ENCODE measurements at regions not wholly inside any gene's neighbourhood (a gene's known extent, or its start where the extent isn't known, plus 50 kb on each side); places are given as distances from the start of the nearest gene placed in this dataset.

DNA sequence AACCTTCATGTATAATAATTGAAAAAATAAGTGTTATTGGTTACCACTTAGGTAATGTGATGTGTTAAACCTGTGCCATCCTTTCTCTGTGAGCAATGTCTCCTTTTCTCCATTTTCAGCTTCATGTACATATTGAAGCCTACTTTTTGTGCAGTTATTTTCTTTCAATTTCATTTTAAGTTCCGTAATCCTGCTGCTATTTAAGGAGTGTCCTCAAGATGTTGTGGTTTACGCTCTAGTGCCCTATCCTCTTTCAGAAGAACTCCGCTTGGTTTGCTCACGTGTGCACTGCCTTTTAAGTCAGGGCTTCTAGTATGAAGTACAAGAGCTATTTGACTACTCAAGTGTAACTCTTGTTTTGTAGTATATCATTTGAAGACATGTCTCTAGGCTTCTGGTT lies 2253.2 kb upstream of the TENM3 start:
- no peak for TF ChIP-seq POLR2AphosphoS5 (IDR thresholded peaks at IDR 0.05)
- TF ChIP-seq, protein P1, sequence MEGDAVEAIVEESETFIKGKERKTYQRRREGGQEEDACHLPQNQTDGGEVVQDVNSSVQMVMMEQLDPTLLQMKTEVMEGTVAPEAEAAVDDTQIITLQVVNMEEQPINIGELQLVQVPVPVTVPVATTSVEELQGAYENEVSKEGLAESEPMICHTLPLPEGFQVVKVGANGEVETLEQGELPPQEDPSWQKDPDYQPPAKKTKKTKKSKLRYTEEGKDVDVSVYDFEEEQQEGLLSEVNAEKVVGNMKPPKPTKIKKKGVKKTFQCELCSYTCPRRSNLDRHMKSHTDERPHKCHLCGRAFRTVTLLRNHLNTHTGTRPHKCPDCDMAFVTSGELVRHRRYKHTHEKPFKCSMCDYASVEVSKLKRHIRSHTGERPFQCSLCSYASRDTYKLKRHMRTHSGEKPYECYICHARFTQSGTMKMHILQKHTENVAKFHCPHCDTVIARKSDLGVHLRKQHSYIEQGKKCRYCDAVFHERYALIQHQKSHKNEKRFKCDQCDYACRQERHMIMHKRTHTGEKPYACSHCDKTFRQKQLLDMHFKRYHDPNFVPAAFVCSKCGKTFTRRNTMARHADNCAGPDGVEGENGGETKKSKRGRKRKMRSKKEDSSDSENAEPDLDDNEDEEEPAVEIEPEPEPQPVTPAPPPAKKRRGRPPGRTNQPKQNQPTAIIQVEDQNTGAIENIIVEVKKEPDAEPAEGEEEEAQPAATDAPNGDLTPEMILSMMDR (IDR thresholded peaks at IDR 0.05): no peak
